Endodermal cell (in vitro differentiated cells): ENCODE measurements at regions not wholly inside any gene's neighbourhood (a gene's known extent, or its start where the extent isn't known, plus 50 kb on each side); places are given as distances from the start of the nearest gene placed in this dataset.

ENCODE experiments used
- DNase-seq: peaks from one replicate; pipeline ENCODE4 v3.0.0-alpha.2; 2017
- H3K27ac ChIP-seq: 2 replicates; pipeline ENCODE4 v1.5.1; 2013; ENCODE audit warnings: mild to moderate bottlenecking, low read depth, low read length, moderate library complexity
- H3K27me3 ChIP-seq: 2 replicates; pipeline ENCODE4 v1.6.1; 2013; ENCODE audit warnings: mild to moderate bottlenecking, low read length, moderate library complexity; ENCODE audit not compliant: insufficient read depth, control insufficient read depth, poor library complexity, severe bottlenecking
- H3K36me3 ChIP-seq: 2 replicates; pipeline ENCODE4 v1.7.0; 2013; ENCODE audit warnings: mild to moderate bottlenecking, low read length, moderate library complexity; ENCODE audit not compliant: control insufficient read depth, insufficient read depth
- H3K4me1 ChIP-seq: one replicate; pipeline ENCODE4 v1.7.0; 2013; ENCODE audit warnings: low read length; ENCODE audit not compliant: control insufficient read depth, insufficient read depth
- H3K4me3 ChIP-seq: 2 replicates; pipeline ENCODE4 v1.5.1; 2013; ENCODE audit warnings: mild to moderate bottlenecking, low read length, moderate library complexity
- H3K9ac ChIP-seq: 2 replicates; pipeline ENCODE4 v1.6.1; 2013; ENCODE audit warnings: mild to moderate bottlenecking, low read length, moderate library complexity; ENCODE audit not compliant: poor library complexity, severe bottlenecking; ENCODE audit errors: extremely low read depth
- H3K9me3 ChIP-seq: 2 replicates; pipeline ENCODE4 v1.6.1; 2013; ENCODE audit warnings: mild to moderate bottlenecking, low read length, moderate library complexity; ENCODE audit not compliant: control insufficient read depth
- H3K27ac Mint-ChIP-seq: 2 replicates; pipeline ENCODE4 v1.8.0; 2020; ENCODE audit warnings: mixed read lengths
- H3K27me3 Mint-ChIP-seq: 2 replicates; pipeline ENCODE4 v1.8.0; 2021; ENCODE audit warnings: mild to moderate bottlenecking, mixed read lengths; ENCODE audit not compliant: insufficient read depth
- H3K36me3 Mint-ChIP-seq: 2 replicates; pipeline ENCODE4 v1.8.0; 2020; ENCODE audit warnings: low read depth, mixed read lengths
- H3K4me1 Mint-ChIP-seq: 2 replicates; pipeline ENCODE4 v1.8.0; 2020; ENCODE audit warnings: mixed read lengths
- H3K4me3 Mint-ChIP-seq: 2 replicates; pipeline ENCODE4 v1.8.0; 2020; ENCODE audit warnings: mild to moderate bottlenecking, moderate library complexity, mixed read lengths
- H3K9me3 Mint-ChIP-seq: 2 replicates; pipeline ENCODE4 v1.8.0; 2020; ENCODE audit warnings: mild to moderate bottlenecking, mixed read lengths
- CTCF ChIP-seq: fragments of 200-600 bp; sonication (generic); conservative IDR thresholded peaks from 2 replicates; pipeline ENCODE4 v1.5.0; 2021; ENCODE audit warnings: antibody characterized with exemption, mild to moderate bottlenecking
- WGBS, 2 experiments: methylation state at CpG; one replicate each; pipeline versions ENCODE4 v1.1.5 to v1.1.7; 2013; ENCODE audit warnings: missing lambda C conversion rate in 2 of 2, mixed read lengths in 1 of 2; ENCODE audit not compliant: insufficient coverage in 1 of 2, insufficient read length in 1 of 2; 5-methylcytosine and 5-hydroxymethylcytosine counted together

GRCh38 chr3:177283983-177284382, 86.7 kb upstream of the TBL1XR1 start:
- H3K36me3 ChIP-seq: no peaks in the 10 kb centered on the region
- whole genome bisulfite sequencing, 2 experiments: 53 to 68% methylated on average over 2 of the region's 2 CpGs
- H3K27ac ChIP-seq: peak overlapping the region; percentile 52
- H3K4me1 Mint-ChIP-seq: peaks cover 43% of the 10 kb centered on the region
- DNase-seq: no peak
- H3K4me3 ChIP-seq: no peak overlapping the region
- no peaks in the 10 kb centered on the region for H3K27me3 Mint-ChIP-seq
- TF ChIP-seq CTCF: no peak
- peak overlapping the region; percentile 6 for H3K27ac Mint-ChIP-seq
- no peak overlapping the region for H3K9ac ChIP-seq
- peaks cover 9% of the 10 kb centered on the region for H3K4me1 ChIP-seq
- H3K27me3 ChIP-seq: no peaks in the 10 kb centered on the region
- H3K36me3 Mint-ChIP-seq: no peaks in the 10 kb centered on the region
- H3K4me3 Mint-ChIP-seq: no peak overlapping the region
- peaks cover 3% of the 10 kb centered on the region for H3K9me3 Mint-ChIP-seq
- no peaks in the 10 kb centered on the region for H3K9me3 ChIP-seq

- peaks cover 3% of the 10 kb centered on the region for H3K9me3 Mint-ChIP-seq
- H3K4me1 ChIP-seq: peaks cover 9% of the 10 kb centered on the region
- peak; percentile 92 for DNase-seq
- peaks cover 39% of the 10 kb centered on the region for H3K4me1 Mint-ChIP-seq
- peak overlapping the region; percentile 52 for H3K27ac ChIP-seq
- no peaks in the 10 kb centered on the region for H3K9me3 ChIP-seq
- H3K27me3 Mint-ChIP-seq: no peaks in the 10 kb centered on the region
- peak; percentile 56 for TF ChIP-seq CTCF
- no peaks in the 10 kb centered on the region for H3K36me3 Mint-ChIP-seq
- H3K4me3 Mint-ChIP-seq: no peak overlapping the region
- no peaks in the 10 kb centered on the region for H3K27me3 ChIP-seq
- WGBS, 2 experiments: 30% methylated on average over 4 to 8 of the region's 8 CpGs
- H3K27ac Mint-ChIP-seq: peak overlapping the region; percentile 6
- H3K9ac ChIP-seq: no peak overlapping the region
- H3K36me3 ChIP-seq: no peaks in the 10 kb centered on the region
- H3K4me3 ChIP-seq: no peak overlapping the region
Observed at GRCh38 chr3:177284383-177284881, 87.2 kb upstream of the TBL1XR1 start.

GRCh38 chr3:177286034-177286433, 88.8 kb upstream of the TBL1XR1 start:
- Mint-ChIP-seq H3K4me1 (peaks cover 36% of the 10 kb centered on the region), H3K36me3 (no peaks in the 10 kb centered on the region), H3K4me3 (no peak overlapping the region), H3K27ac (no peak overlapping the region), H3K27me3 (no peaks in the 10 kb centered on the region), H3K9me3 (peaks cover 3% of the 10 kb centered on the region)
- 87 to 96% methylated on average over 2 of the region's 2 CpGs for WGBS, 2 experiments
- Histone ChIP-seq H3K4me3 (no peak overlapping the region), H3K36me3 (no peaks in the 10 kb centered on the region), H3K9ac (no peak overlapping the region), H3K4me1 (peaks cover 9% of the 10 kb centered on the region), H3K27me3 (no peaks in the 10 kb centered on the region), H3K27ac (no peak overlapping the region), H3K9me3 (no peaks in the 10 kb centered on the region)
- DNase-seq: no peak
- no peak for TF ChIP-seq CTCF
